Ishikawa (cell line): ENCODE measurements at regions not wholly inside any gene's neighbourhood (a gene's known extent, or its start where the extent isn't known, plus 50 kb on each side); places are given as distances from the start of the nearest gene placed in this dataset.

Experiments used
- CEBPB ChIP-seq: IDR thresholded peaks from 2 replicates; pipeline ENCODE4 v1.6.1; 2012
- CREB1 ChIP-seq: IDR thresholded peaks from 2 replicates; pipeline ENCODE4 v1.6.1; 2012; ENCODE audit warnings: low read depth
- EGR1 ChIP-seq: IDR thresholded peaks from 2 replicates; pipeline ENCODE4 v1.6.1; 2012
- EP300 ChIP-seq: IDR thresholded peaks from 2 replicates; pipeline ENCODE4 v1.6.1; 2012; ENCODE audit warnings: borderline replicate concordance
- FOXM1 ChIP-seq: IDR thresholded peaks from 2 replicates; pipeline ENCODE4 v1.6.1; 2012; ENCODE audit warnings: low read depth, borderline replicate concordance
- MAX ChIP-seq: IDR thresholded peaks from 2 replicates; pipeline ENCODE4 v1.6.1; 2012
- NFIC ChIP-seq: IDR thresholded peaks from 2 replicates; pipeline ENCODE4 v1.6.1; 2012
- TAF1 ChIP-seq: IDR thresholded peaks from 2 replicates; pipeline ENCODE4 v1.6.1; 2012; ENCODE audit warnings: low read depth, mild to moderate bottlenecking
- TCF12 ChIP-seq: IDR thresholded peaks from 2 replicates; pipeline ENCODE4 v1.6.1; 2012; ENCODE audit warnings: low read depth
- USF1 ChIP-seq: IDR thresholded peaks from 2 replicates; pipeline ENCODE4 v1.6.1; 2012
- ZBTB7A ChIP-seq: IDR thresholded peaks from 2 replicates; pipeline ENCODE4 v1.6.1; 2012; ENCODE audit warnings: low read depth
- TF ChIP-seq, protein P1 (sequence below): IDR thresholded peaks from 2 replicates; pipeline ENCODE4 v1.6.1; 2012; ENCODE audit warnings: low read depth, mild to moderate bottlenecking

- TF ChIP-seq CEBPB (no peak), USF1 (no peak), EP300 (no peak), FOXM1 (no peak), EGR1 (no peak), MAX (peak; percentile 14; the same call in 1 of the 2 replicates), NFIC (peak; percentile 88), ZBTB7A (peak; percentile 64; the same call in 1 of the 2 replicates), CREB1 (no peak), TCF12 (no peak), TAF1 (no peak)
- TF ChIP-seq, protein P1, sequence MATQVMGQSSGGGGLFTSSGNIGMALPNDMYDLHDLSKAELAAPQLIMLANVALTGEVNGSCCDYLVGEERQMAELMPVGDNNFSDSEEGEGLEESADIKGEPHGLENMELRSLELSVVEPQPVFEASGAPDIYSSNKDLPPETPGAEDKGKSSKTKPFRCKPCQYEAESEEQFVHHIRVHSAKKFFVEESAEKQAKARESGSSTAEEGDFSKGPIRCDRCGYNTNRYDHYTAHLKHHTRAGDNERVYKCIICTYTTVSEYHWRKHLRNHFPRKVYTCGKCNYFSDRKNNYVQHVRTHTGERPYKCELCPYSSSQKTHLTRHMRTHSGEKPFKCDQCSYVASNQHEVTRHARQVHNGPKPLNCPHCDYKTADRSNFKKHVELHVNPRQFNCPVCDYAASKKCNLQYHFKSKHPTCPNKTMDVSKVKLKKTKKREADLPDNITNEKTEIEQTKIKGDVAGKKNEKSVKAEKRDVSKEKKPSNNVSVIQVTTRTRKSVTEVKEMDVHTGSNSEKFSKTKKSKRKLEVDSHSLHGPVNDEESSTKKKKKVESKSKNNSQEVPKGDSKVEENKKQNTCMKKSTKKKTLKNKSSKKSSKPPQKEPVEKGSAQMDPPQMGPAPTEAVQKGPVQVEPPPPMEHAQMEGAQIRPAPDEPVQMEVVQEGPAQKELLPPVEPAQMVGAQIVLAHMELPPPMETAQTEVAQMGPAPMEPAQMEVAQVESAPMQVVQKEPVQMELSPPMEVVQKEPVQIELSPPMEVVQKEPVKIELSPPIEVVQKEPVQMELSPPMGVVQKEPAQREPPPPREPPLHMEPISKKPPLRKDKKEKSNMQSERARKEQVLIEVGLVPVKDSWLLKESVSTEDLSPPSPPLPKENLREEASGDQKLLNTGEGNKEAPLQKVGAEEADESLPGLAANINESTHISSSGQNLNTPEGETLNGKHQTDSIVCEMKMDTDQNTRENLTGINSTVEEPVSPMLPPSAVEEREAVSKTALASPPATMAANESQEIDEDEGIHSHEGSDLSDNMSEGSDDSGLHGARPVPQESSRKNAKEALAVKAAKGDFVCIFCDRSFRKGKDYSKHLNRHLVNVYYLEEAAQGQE = no peak
Measured at GRCh38 chr5:77852514-77853352, 76.6 kb upstream of the TBCA start.
